PC-3 (cell line): ENCODE measurements at regions not wholly inside any gene's neighbourhood (a gene's known extent, or its start where the extent isn't known, plus 50 kb on each side); places are given as distances from the start of the nearest gene placed in this dataset.
"Not testable (repeated sequence)": the region's sequence is repeated elsewhere in the genome, so short reads cannot be mapped to it uniquely, and the experiment has no call there.

ENCODE experiments used
- ATAC-seq: fragments of 200-7000 bp; cut with Tn5 transposase; 2 replicates; pipeline ENCODE4 v1.9.1; 2020; ENCODE audit warnings: mild to moderate bottlenecking, moderate library complexity
- BruUV-seq: library from RNA; stranded (reverse); fragments of 400-500 nt; replicated peaks from 2 replicates; lab custom pipeline; 2021; lab: Mats Ljungman, UMichigan
- CTCF ChIA-PET: fragments of 300-600 bp; sonication (Branson Sonifier 250); formaldehyde crosslinking; loops from one replicate; lab custom pipeline; 2022; ENCODE audit warnings: antibody characterized with exemption; lab: Charles Lee
- POLR2A ChIA-PET: fragments of 300-600 bp; sonication (Branson Sonifier 250); formaldehyde crosslinking; loops from one replicate; lab custom pipeline; 2022; ENCODE audit warnings: antibody characterized with exemption; ENCODE audit not compliant: unreplicated experiment; lab: Charles Lee
- DNase-seq: peaks from one replicate; pipeline ENCODE4 v3.0.0-alpha.2; 2015
- H2AFZ ChIP-seq: fragments of 300-600 bp; sonication (generic); 2 replicates; pipeline ENCODE4 v1.6.0; 2016; ENCODE audit warnings: antibody characterized with exemption, low read length
- H3F3A ChIP-seq: fragments of 300-600 bp; sonication (generic); one replicate; pipeline ENCODE4 v1.6.0; 2017; ENCODE audit warnings: antibody characterized with exemption, low read length, control low read depth, mild to moderate bottlenecking; ENCODE audit not compliant: unreplicated experiment
- H3K27ac ChIP-seq: fragments of 300-600 bp; sonication (generic); 2 replicates; pipeline ENCODE4 v1.5.1; 2016; ENCODE audit warnings: mild to moderate bottlenecking, low read length
- H3K27me3 ChIP-seq: fragments of 300-600 bp; sonication (generic); 2 replicates; pipeline ENCODE4 v1.6.1; 2016; ENCODE audit warnings: low read length, mixed read lengths
- H3K36me3 ChIP-seq: fragments of 300-600 bp; sonication (generic); 2 replicates; pipeline ENCODE4 v1.6.1; 2016; ENCODE audit warnings: low read depth, mixed run types, low read length, mixed read lengths
- H3K4me1 ChIP-seq: fragments of 300-600 bp; sonication (generic); 2 replicates; pipeline ENCODE4 v1.5.1; 2016; ENCODE audit warnings: low read length; ENCODE audit not compliant: insufficient read depth
- H3K4me2 ChIP-seq: fragments of 300-600 bp; sonication (generic); 2 replicates; pipeline ENCODE4 v1.6.0; 2016; ENCODE audit warnings: low read length
- H3K4me3 ChIP-seq: fragments of 300-600 bp; sonication (generic); 2 replicates; pipeline ENCODE4 v1.5.1; 2016; ENCODE audit warnings: mild to moderate bottlenecking, low read length, mixed read lengths
- H3K79me2 ChIP-seq: fragments of 300-600 bp; sonication (generic); 2 replicates; pipeline ENCODE4 v1.6.1; 2017; ENCODE audit warnings: low read length, mixed read lengths
- H3K9ac ChIP-seq: fragments of 300-600 bp; sonication (generic); 2 replicates; pipeline ENCODE4 v1.6.0; 2016; ENCODE audit warnings: mild to moderate bottlenecking, low read length
- H3K9me2 ChIP-seq: fragments of 300-600 bp; sonication (generic); replicated peaks from 2 replicates; pipeline ENCODE4 v1.6.1; 2016; ENCODE audit warnings: mixed run types, low read length, mixed read lengths
- H3K9me3 ChIP-seq: fragments of 300-600 bp; sonication (generic); 2 replicates; pipeline ENCODE4 v1.6.1; 2016; ENCODE audit warnings: low read length, mixed read lengths
- H4K20me1 ChIP-seq: fragments of 300-600 bp; sonication (generic); 2 replicates; pipeline ENCODE4 v1.6.1; 2016; ENCODE audit warnings: low read length, mixed read lengths
- CTCF ChIP-seq: fragments of 300-600 bp; sonication (generic); conservative IDR thresholded peaks from 2 replicates; pipeline ENCODE4 v1.5.1; 2017; ENCODE audit warnings: antibody characterized with exemption, low read depth, mild to moderate bottlenecking, low read length
- EZH2 ChIP-seq: fragments of 300-600 bp; sonication (generic); IDR thresholded peaks from one replicate; pipeline ENCODE4 v1.6.1; 2017; ENCODE audit warnings: antibody characterized with exemption, mild to moderate bottlenecking, low read length; ENCODE audit not compliant: unreplicated experiment
- EZH2phosphoT487 ChIP-seq: fragments of 300-600 bp; sonication (generic); IDR thresholded peaks from 2 replicates; pipeline ENCODE4 v1.6.1; 2018; ENCODE audit warnings: mild to moderate bottlenecking, antibody characterized with exemption, low read length, borderline replicate concordance
- intact Hi-C: fragments of 100-400 bp; cut with micrococcal nuclease; formaldehyde crosslinking; loops from 2 replicates; pipeline ENCODE4 v1.9.0; 2023

- no peaks in the 10 kb centered on the region for H3K79me2 ChIP-seq
- H3K4me3 ChIP-seq = no peak overlapping the region
- peaks cover 32% of the 10 kb centered on the region for H3K4me1 ChIP-seq
- no peak overlapping the region for H3K9ac ChIP-seq
- no peak overlapping the region for H2AFZ ChIP-seq
- no peaks in the 10 kb centered on the region for H3K27me3 ChIP-seq
- ChIA-PET POLR2A (no interaction called here), CTCF (no interaction called here)
- no peaks in the 10 kb centered on the region for H3F3A ChIP-seq
- BruUV-seq = no TSS peak
- no peaks in the 10 kb centered on the region for H3K9me3 ChIP-seq
- no peak overlapping the region for H3K4me2 ChIP-seq
- ATAC-seq (no peak), DNase-seq (no peak)
- no peaks in the 10 kb centered on the region for H4K20me1 ChIP-seq
- no peaks in the 10 kb centered on the region for H3K9me2 ChIP-seq
- intact Hi-C loops = no loop called here
- no peak overlapping the region for H3K27ac ChIP-seq
- TF ChIP-seq EZH2phosphoT487 (no peak), CTCF (no peak), EZH2 (no peak)
- no peaks in the 10 kb centered on the region for H3K36me3 ChIP-seq
Measured at GRCh38 chr20:47907031-47907675, 121.9 kb upstream of the SULF2 start.

- Histone ChIP-seq H3K9ac (no peak overlapping the region), H3K4me2 (no peak overlapping the region), H3K27ac (no peak overlapping the region), H3K4me3 (no peak overlapping the region), H4K20me1 (no peaks in the 10 kb centered on the region), H3F3A (no peaks in the 10 kb centered on the region), H3K9me3 (no peaks in the 10 kb centered on the region), H3K36me3 (no peaks in the 10 kb centered on the region), H3K4me1 (peaks cover 24% of the 10 kb centered on the region), H3K9me2 (no peaks in the 10 kb centered on the region), H3K79me2 (no peaks in the 10 kb centered on the region), H3K27me3 (no peaks in the 10 kb centered on the region), H2AFZ (no peak overlapping the region)
- intact Hi-C loops = no loop called here
- CTCF ChIA-PET = no interaction called here
- no peak for TF ChIP-seq CTCF
- no peak for TF ChIP-seq EZH2phosphoT487
- no peak for TF ChIP-seq EZH2
- no TSS peak for BruUV-seq
- ATAC-seq = no peak
- no peak for DNase-seq
- POLR2A ChIA-PET = no interaction called here
Measured at GRCh38 chr20:47906348-47906660, 121.0 kb upstream of the SULF2 start.

GRCh38 chr20:47905628-47906347 is 120.5 kb upstream of the SULF2 start:
- TF ChIP-seq CTCF = no peak
- TF ChIP-seq EZH2 = no peak
- TF ChIP-seq EZH2phosphoT487 = no peak
- BruUV-seq = no TSS peak
- H3K9ac ChIP-seq = no peak overlapping the region
- H3K9me2 ChIP-seq = no peaks in the 10 kb centered on the region
- H3K27ac ChIP-seq = no peak overlapping the region
- H3K4me2 ChIP-seq = no peak overlapping the region
- intact Hi-C loops = no loop called here
- no peaks in the 10 kb centered on the region for H3K36me3 ChIP-seq
- DNase-seq = no peak
- POLR2A ChIA-PET = no interaction called here
- H4K20me1 ChIP-seq = no peaks in the 10 kb centered on the region
- no peak overlapping the region for H3K4me3 ChIP-seq
- no peaks in the 10 kb centered on the region for H3K9me3 ChIP-seq
- H2AFZ ChIP-seq = no peak overlapping the region
- H3K79me2 ChIP-seq = no peaks in the 10 kb centered on the region
- peaks cover 18% of the 10 kb centered on the region for H3K4me1 ChIP-seq
- no peak for ATAC-seq
- CTCF ChIA-PET = no interaction called here
- no peaks in the 10 kb centered on the region for H3F3A ChIP-seq
- no peaks in the 10 kb centered on the region for H3K27me3 ChIP-seq

GRCh38 chr20:47903009-47903408 is 117.7 kb upstream of the SULF2 start:
- H2AFZ ChIP-seq, ATAC-seq, DNase-seq, H3K9me2 ChIP-seq, H3K79me2 ChIP-seq, H3K4me2 ChIP-seq, intact Hi-C loops, H3K9me3 ChIP-seq, H3K27me3 ChIP-seq, H3K36me3 ChIP-seq, H4K20me1 ChIP-seq, CTCF ChIA-PET, H3K9ac ChIP-seq, H3K4me1 ChIP-seq, H3K4me3 ChIP-seq, H3K27ac ChIP-seq, H3F3A ChIP-seq, BruUV-seq, POLR2A ChIA-PET: not testable (repeated sequence)
